NCI-H2081 (cell line): ENCODE measurements at regions not wholly inside any gene's neighbourhood (a gene's known extent, or its start where the extent isn't known, plus 50 kb on each side); places are given as distances from the start of the nearest gene placed in this dataset.

ENCODE experiments used
- DNase-seq, 2 experiments: peaks; one replicate each; lab custom pipeline; 2025; lab: John Stamatoyannopoulos, UW

DNA sequence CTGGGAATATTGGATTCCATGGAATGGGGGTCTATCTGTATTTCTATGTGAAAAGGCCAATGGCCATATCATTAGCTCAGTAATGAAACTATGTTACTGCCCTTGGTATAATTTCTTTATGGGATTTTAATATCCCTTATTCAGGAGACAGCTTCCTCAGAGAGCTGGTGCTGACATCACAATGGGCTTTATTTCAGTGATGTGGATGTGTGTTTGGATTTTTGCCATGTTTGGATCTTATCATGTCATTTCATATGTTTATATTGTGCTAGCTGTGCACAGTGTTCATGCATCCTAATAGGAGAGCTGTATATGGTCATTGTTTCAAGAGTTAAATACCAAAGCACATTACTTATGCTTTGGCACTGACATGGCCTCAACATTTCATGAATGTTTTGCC, 806.1 kb upstream of the MAP3K7 start:
- no peak for DNase-seq

DNA sequence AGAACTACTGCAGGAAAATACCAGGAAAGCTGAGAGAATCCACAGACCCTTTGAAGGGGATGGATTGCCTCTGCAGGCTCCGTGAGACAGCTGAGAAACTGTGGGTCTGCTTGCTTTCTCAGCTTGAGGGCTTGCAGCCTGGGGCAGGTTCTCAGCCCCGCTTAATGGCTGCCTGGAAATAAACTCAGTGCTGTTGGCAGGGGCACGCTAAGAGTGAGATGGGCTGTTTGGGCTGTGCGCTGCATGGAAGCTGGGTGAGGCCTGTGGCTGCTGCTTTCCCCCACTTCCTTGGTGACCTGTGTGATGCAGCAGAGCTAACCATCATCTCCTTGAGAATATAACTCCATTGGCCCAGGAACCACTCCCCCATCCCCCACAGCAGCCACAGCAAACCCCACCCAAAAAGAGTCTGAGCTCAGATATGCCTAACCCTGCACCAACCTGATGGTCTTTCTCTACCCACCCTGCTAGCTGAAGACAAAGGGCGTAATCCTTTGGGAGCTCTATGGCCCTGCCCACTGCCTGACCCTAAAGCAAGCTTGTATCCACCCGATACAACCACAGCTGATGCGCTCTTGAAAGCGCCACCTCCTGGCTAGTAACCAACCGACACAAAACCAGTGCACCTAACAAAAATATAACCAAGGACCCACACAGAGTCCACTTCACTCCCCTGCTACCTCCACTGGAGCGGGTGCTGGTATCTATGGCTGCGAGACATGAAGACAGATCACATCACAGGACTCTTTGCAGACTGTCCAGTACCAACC, 800.6 kb upstream of the MAP3K7 start:
- no peak for DNase-seq

- no peak for DNase-seq
Measured at GRCh38 chr6:91386204-91386603, 799.3 kb upstream of the MAP3K7 start.

DNA sequence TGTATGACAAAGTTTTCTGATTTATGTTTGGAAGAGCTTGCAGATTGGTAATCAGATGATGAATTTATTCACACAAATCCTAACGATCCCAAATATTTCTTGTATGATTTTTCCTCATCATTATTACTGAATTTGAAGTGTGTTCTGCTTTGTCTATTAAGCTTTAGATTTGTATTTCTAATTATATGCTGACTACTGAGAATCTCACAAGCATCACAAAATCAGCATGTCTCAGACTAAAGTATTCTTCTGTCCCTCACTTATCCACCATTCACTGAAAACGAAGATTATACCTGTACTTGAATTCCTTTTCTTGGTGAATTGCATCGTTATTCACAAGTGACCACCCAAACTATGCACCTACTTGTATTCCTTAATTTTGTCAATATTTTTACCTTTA, 796.3 kb upstream of the MAP3K7 start:
- no peak for DNase-seq

DNA sequence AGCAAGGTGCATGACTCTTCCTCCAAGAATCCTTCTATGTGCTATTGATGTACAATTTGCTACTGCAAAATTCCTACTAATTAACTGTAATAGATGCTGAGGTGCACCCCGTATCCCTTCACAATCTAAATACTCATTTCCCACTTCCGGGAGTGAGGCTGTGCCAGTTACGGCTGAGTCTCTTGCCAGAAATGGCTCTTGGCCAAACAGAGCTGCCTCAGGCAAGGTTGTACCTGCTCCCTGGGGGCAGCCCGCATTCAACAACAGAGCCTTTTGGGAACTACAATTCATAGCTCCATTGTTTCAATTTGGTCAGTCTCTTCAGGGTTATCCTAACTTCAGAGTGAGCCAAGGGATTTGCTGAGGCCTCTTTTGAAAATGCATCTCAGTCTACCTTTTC, 789.8 kb upstream of the MAP3K7 start:
- DNase-seq, result peak; percentile 84 to 96

DNA sequence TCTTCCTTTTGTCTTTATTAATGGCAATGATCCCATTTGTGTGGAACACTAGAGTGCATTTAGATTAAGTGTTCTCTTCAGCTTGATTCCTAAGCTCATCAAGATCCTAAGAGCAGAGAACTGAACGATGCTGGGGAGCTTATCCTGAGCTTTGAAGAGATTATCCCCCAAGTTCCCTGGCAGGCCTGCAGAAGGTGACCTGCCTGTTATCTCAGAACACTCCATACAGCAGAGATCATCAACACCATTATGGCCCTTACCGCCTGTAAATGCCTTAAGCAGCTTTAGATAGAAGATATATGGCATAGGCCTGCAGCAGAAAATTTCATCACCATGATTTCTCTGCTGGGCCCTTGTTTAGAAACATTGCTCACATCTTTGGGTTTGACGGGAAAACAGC, 779.9 kb upstream of the MAP3K7 start:
- DNase-seq, result no peak

- DNase-seq, result no peak
Measured at GRCh38 chr6:91358986-91359385, 772.1 kb upstream of the MAP3K7 start.

GRCh38 chr6:91352878-91353277, 766.0 kb upstream of the MAP3K7 start:
- no peak for DNase-seq

DNA sequence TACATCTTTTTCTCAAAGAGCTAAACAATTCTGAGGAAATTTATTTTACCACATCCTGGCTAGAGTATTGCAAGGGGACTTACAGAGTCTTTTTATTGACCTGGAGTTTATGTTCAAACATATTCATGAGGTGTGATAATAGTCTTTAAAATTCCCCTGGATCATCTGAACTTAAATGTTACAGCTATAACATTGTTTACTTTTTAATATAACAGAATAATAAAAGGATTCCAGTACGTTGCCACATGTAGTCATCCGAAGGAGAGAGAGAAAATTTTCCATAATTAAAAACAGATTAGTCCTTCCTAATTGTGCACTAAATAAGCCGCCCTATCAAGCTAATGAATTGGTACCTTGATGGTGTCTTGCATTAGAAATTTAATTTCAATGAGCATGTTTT, 765.4 kb upstream of the MAP3K7 start:
- DNase-seq, result no peak

DNA sequence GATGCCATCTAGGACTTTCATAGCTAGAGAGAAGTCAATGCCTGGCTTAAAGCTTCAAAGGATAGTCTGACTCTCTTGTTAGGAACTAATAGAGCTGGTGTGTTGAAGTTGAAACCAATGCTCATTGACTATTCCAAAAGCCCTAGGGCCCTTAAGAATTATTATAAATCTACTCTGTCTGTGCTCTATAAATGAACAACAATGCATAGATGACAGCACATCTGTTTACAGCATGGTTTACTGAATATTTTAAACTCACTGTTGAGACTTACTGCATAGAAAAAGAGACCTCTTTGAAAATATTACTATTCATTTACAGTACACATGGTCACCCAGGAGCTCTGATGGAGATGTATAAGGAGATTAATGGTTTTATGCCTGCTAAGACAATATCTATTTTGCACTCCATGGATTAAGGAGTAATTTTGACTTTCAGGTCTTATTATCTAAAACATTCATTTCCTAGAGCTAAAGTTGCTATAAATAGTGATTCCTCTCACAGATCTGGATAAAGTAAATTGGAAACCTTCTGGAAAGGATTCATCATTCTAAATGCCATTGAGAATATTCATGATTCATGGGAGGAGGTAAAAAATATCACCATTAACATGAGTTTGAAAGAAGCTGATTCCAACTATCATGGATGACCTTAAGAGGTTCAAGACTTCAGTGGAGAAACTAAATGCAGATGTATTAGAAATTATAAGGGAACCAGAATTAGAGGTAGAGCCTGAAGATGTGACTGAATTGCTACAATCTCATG, 763.5 kb upstream of the MAP3K7 start:
- DNase-seq, result no peak

DNA sequence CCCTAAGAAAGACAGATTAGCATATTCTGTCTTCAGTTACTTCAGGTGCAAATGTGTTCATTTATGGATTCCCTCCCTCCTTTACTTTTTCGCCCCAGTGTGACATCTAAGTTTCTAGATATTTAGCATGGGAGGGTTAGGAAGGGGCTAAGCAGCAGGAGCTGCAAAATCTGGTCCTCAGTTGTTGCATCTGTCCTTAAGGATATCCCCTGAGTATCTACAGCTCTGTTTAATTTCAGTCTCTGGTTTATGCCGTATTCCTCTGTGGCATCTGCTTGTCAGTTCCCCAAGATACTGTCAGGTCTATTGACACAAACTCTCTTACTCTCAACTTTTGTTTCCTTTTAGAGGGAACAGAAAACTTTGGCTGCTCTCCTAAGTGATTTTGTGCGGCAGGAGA, 754.6 kb upstream of the MAP3K7 start:
- DNase-seq, result no peak

DNA sequence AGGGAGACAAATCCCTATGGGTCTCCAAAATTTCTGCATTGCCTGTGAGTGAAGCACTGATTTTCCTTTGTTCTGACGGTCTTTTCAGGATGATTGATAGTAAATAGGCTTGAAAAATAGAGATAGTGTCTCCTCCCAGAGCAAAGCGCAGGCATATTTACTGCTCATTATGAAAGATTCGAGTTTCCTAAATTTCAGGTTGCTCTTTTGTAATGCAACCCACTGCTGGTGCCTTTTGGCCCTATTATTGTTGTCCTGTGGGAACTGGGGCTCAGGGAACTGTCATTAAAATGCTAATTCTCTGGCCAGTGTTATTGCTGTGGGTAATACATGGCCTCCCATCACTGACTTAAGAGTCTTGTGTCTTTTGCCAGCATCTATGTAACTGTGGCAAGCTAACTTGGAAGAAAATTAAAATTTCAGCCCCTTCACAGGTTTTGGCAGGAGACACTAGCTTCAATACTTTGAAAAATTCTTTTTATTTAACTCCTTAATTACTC, 754.1 kb upstream of the MAP3K7 start:
- DNase-seq, result no peak

GRCh38 chr6:91337967-91338366, 751.1 kb upstream of the MAP3K7 start:
- DNase-seq, result no peak

DNA sequence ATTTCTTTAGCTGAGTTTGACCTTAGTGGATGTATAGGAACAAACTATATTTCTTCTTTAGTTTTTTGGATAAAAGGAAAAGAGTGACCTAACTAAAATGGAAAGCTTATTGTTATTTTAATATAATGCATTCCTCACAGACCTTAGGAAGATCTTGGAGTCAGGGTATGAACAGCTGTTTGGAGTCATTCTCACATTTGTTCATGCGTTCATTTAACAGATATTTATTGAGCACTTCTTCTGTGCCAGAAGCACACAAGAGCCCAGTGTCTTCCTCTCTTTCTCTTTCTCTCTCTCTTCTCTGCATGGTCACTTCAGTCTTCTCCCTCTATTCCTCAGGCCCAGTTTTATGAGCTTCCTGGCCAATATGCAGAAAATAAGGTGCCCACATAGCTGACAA, 744.0 kb upstream of the MAP3K7 start:
- DNase-seq, result no peak

- peak; percentile 93 to 99 for DNase-seq
Measured at GRCh38 chr6:91328241-91328640, 741.4 kb upstream of the MAP3K7 start.

DNA sequence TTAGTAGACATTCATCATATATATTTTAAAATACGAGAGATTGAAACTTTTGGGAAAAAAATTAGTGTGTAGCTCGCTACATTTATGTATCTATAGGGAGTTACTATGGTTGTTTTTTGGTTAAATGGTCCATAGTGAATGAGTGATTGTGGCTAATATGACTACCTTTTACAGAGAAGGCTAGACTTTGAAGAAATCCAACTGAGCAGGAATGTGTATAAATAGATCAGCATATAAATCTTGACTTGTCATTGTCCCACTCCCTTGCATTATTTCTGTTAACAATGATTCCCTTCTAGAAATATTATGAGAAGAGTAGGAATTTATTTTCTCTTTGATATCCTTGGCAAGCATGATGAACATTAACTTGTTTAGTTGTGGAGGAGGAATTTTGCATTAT, 737.8 kb upstream of the MAP3K7 start:
- no peak for DNase-seq

- no peak for DNase-seq
Measured at GRCh38 chr6:91317984-91318383, 731.1 kb upstream of the MAP3K7 start.

DNA sequence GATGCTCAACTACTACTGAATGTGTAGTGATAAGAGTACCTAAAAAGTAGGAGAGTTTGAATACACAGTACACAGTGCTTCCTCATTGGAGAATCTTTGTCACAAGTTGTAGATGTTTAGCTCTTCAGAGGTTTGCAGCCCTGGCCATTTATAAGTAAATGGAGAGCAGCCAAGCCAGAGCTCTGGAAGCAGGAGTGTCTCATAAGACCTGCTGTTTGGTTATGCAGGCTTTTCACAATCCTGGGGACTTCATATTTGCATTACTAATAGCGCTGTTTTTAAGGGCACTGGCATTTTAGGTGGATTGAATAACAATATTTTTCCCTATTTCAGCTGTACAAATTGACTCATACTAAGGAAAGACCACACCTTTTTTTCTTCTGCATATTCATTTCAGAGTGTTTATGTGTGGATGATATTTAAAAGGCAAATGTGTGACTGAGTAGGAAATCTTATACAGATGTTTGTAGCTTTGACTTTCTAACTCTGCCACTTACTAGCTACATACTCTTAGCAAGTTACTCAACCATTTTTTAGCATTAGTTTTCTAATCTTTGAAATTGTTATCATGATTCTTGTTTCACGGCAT, 730.5 kb upstream of the MAP3K7 start:
- DNase-seq, result peak in 1 of 2 experiments; percentile 6

DNA sequence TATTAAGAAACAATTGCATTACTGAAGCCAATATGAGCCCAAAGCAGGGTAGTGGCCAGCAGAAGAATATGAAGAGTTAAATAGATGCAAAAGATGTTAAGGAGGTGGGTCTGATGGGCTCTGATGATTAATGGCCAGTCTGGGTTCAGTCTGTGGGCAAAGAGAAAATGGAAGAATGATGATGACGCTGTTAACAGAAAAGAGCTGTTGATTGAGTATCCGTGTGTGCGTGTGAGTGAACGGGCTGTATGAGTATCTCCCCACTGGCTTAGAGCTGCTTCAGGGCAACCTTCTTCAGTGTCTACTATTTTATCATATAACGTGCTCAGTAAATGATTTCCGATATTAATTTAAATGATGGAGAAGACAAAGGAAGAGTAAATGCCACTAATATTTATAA, 723.3 kb upstream of the MAP3K7 start:
- no peak for DNase-seq

DNA sequence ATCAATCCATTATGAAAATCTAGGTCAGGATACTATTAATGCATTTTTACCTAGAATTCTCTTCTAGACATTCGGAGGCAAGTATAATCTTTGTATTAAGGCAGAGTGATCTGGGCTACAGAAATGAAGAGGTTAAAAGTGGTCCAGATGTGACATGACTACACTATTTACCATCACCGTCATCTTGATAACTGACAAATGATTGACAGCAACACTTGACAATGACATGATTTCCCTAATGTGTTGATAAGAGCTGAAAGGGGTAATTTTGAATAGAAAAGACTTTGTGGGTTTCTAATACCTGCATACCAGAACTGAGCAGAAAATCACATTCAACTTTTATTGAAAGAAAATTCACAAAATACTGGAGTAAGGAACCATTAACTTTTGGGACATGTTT, 718.9 kb upstream of the MAP3K7 start:
- DNase-seq, result no peak

GRCh38 chr6:91304521-91304920, 717.6 kb upstream of the MAP3K7 start:
- DNase-seq, result no peak

DNA sequence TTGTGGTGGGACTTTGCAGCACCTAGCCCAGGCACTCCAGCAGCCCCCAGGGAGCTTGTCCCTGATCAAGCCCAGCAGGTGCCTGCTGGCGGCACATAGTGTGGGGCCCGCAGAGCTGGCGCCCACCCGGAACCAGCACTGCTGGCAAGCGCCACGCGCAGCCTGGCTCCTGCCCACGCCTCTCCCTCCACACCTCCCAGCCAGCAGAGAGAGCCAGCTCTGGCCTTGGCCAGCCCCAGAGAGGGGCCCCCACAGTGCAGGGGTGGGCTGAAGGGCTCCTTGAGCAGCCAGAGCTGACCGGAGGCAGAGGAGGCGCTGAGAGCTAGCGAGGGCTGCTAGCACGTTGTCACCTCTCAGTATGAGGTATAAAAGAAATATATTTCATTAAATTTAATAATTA, 716.5 kb upstream of the MAP3K7 start:
- no peak for DNase-seq
